HCT116 (cell line): ENCODE measurements at regions not wholly inside any gene's neighbourhood (a gene's known extent, or its start where the extent isn't known, plus 50 kb on each side); places are given as distances from the start of the nearest gene placed in this dataset.

ENCODE experiments used
- ATAC-seq: fragments of 200-7000 bp; cut with Tn5 transposase; 2 replicates; pipeline ENCODE4 v1.9.1; 2020; ENCODE audit warnings: mild to moderate bottlenecking, moderate library complexity
- BruUV-seq: library from RNA; stranded (reverse); fragments of 400-500 nt; replicated peaks from 2 replicates; lab custom pipeline; 2021; lab: Mats Ljungman, UMichigan
- CTCF ChIA-PET: fragments of 300-600 bp; sonication (Branson Sonifier 250); formaldehyde crosslinking; loops from one replicate; lab custom pipeline; 2021; ENCODE audit warnings: antibody characterized with exemption; lab: Charles Lee
- POLR2A ChIA-PET: fragments of 300-600, 350-600 bp; sonication (Branson Sonifier 250); formaldehyde crosslinking; loops from one replicate; lab custom pipeline; 2021; ENCODE audit warnings: antibody characterized with exemption; lab: Charles Lee
- RAD21 ChIA-PET, 2 experiments: fragments of 300-600 bp; sonication (Branson Sonifier 250); formaldehyde crosslinking; loops; one replicate each; lab custom pipeline; 2023; ENCODE audit warnings: low total read pairs in 2 of 2; ENCODE audit not compliant: uncharacterized antibody in 2 of 2, unreplicated experiment in 2 of 2, low non-redundant PET in 1 of 2; lab: Charles Lee
- DNase-seq: peaks from one replicate; pipeline ENCODE4 v3.0.0-alpha.2; 2010; ENCODE audit warnings: low read depth, low spot score
- H2AFZ ChIP-seq: fragments of 200-600 bp; shearing (Covaris generic), sonication (generic); 2 replicates; pipeline ENCODE4 v1.6.1; 2017; ENCODE audit warnings: low read depth, mixed run types, mixed read lengths, antibody characterized with exemption, low read length; ENCODE audit not compliant: poor library complexity, severe bottlenecking
- H3K27ac ChIP-seq: 2 replicates; pipeline ENCODE4 v1.5.1; 2012; ENCODE audit warnings: low read depth, low read length
- H3K27me3 ChIP-seq: fragments of 200-600 bp; sonication (generic); 2 replicates; pipeline ENCODE4 v1.6.1; 2016; ENCODE audit warnings: mixed run types, low read length, mixed read lengths; ENCODE audit not compliant: insufficient read depth
- H3K36me3 ChIP-seq, 2 experiments: fragments of 200-500 bp in 1 of 2; fragments of 200-600 bp in 1 of 2; sonication (Bioruptor generic) in 1 of 2; sonication (generic) in 1 of 2; 2 replicates each; pipeline versions ENCODE4 v1.5.1 to v1.6.1; 2014 to 2016; ENCODE audit warnings: low read length in 2 of 2, inconsistent platforms in 1 of 2, mixed read lengths in 1 of 2, mixed run types in 1 of 2; ENCODE audit not compliant: insufficient read depth in 2 of 2, control insufficient read depth in 1 of 2
- H3K4me1 ChIP-seq, 2 experiments: fragments of 200-600 bp in 1 of 2; sonication (generic) in 1 of 2; 2 replicates each; pipeline versions ENCODE4 v1.5.1 to v1.6.1; 2012 to 2017; ENCODE audit warnings: low read length in 2 of 2, inconsistent platforms in 1 of 2, mild to moderate bottlenecking in 1 of 2, mixed read lengths in 1 of 2, mixed run types in 1 of 2, moderate library complexity in 1 of 2; ENCODE audit not compliant: insufficient read depth in 2 of 2, control insufficient read depth in 1 of 2
- H3K4me2 ChIP-seq: fragments of 200-600 bp; sonication (generic); 2 replicates; pipeline ENCODE4 v1.6.1; 2017; ENCODE audit warnings: mixed run types, low read length, mixed read lengths
- H3K4me3 ChIP-seq, 2 experiments: fragments of 200-600 bp in 1 of 2; sonication (generic) in 1 of 2; replicated peaks in 1 of 2; 2 replicates each; pipeline ENCODE4 v1.5.1; 2011 to 2016; ENCODE audit warnings: low read length in 2 of 2, control low read depth in 1 of 2, low read depth in 1 of 2, mild to moderate bottlenecking in 1 of 2, mixed read lengths in 1 of 2, mixed run types in 1 of 2
- H3K79me2 ChIP-seq: fragments of 200-600 bp; sonication (generic); 2 replicates; pipeline ENCODE4 v1.6.1; 2017; ENCODE audit warnings: mild to moderate bottlenecking, mixed run types, low read length, moderate library complexity, mixed read lengths; ENCODE audit not compliant: insufficient read depth
- H3K9ac ChIP-seq: fragments of 200-600 bp; sonication (generic); 2 replicates; pipeline ENCODE4 v1.6.1; 2016; ENCODE audit warnings: low read length, mixed read lengths
- H3K9me2 ChIP-seq: fragments of 200-600 bp; sonication (generic), shearing (Covaris generic); 2 replicates; pipeline ENCODE4 v1.6.1; 2017; ENCODE audit warnings: mixed run types, mild to moderate bottlenecking, moderate library complexity; ENCODE audit not compliant: insufficient read depth
- H3K9me3 ChIP-seq, 2 experiments: fragments of 200-500 bp in 1 of 2; fragments of 200-600 bp in 1 of 2; sonication (Bioruptor generic) in 1 of 2; sonication (generic) in 1 of 2; 2 replicates each; pipeline ENCODE4 v1.6.1; 2014 to 2017; ENCODE audit warnings: low read length in 2 of 2, mixed read lengths in 2 of 2, inconsistent platforms in 1 of 2, low read depth in 1 of 2, mild to moderate bottlenecking in 1 of 2, mixed run types in 1 of 2, moderate library complexity in 1 of 2; ENCODE audit not compliant: control insufficient read depth in 1 of 2, insufficient read depth in 1 of 2
- H4K20me1 ChIP-seq: fragments of 200-600 bp; sonication (generic), shearing (Covaris generic); 2 replicates; pipeline ENCODE4 v1.6.1; 2017; ENCODE audit warnings: mixed run types, mild to moderate bottlenecking, moderate library complexity; ENCODE audit not compliant: insufficient read depth
- ATF3 ChIP-seq: IDR thresholded peaks from 2 replicates; pipeline ENCODE4 v1.6.1; 2012
- CBX3 ChIP-seq: IDR thresholded peaks from 2 replicates; pipeline ENCODE4 v1.6.1; 2012; ENCODE audit warnings: low read depth
- CEBPB ChIP-seq: IDR thresholded peaks from 2 replicates; pipeline ENCODE4 v1.6.1; 2012; ENCODE audit warnings: low read depth
- CTCF ChIP-seq, 3 experiments: fragments of 200-600 bp in 1 of 3; sonication (generic) in 1 of 3; IDR thresholded peaks in 2 of 3; conservative IDR thresholded peaks in 1 of 3; 2 replicates each; pipeline ENCODE4 v1.5.1; 2012 to 2017; ENCODE audit warnings: low read depth in 2 of 3, low read length in 2 of 3, antibody characterized with exemption in 1 of 3, borderline replicate concordance in 1 of 3, control low read depth in 1 of 3, mild to moderate bottlenecking in 1 of 3, mixed read lengths in 1 of 3, mixed run types in 1 of 3, moderate library complexity in 1 of 3; ENCODE audit not compliant: insufficient read depth in 1 of 3
- EZH2 ChIP-seq: fragments of 200-600 bp; sonication (generic); IDR thresholded peaks from 2 replicates; pipeline ENCODE4 v1.6.1; 2017; ENCODE audit warnings: antibody characterized with exemption, mixed run types
- EZH2phosphoT487 ChIP-seq: fragments of 200-600 bp; IDR thresholded peaks from 2 replicates; pipeline ENCODE4 v1.6.1; 2018; ENCODE audit warnings: antibody characterized with exemption, borderline replicate concordance
- FOSL1 ChIP-seq: IDR thresholded peaks from 2 replicates; pipeline ENCODE4 v1.6.1; 2012; ENCODE audit warnings: low read depth
- MAX ChIP-seq: IDR thresholded peaks from 2 replicates; pipeline ENCODE4 v1.6.1; 2012
- POLR2A ChIP-seq: IDR thresholded peaks from 2 replicates; pipeline ENCODE4 v1.7.0; 2011; ENCODE audit warnings: borderline replicate concordance; ENCODE audit not compliant: insufficient read depth, insufficient read length; ENCODE audit errors: extremely low read depth
- POLR2AphosphoS5 ChIP-seq: IDR thresholded peaks from 2 replicates; pipeline ENCODE4 v1.6.1; 2011; ENCODE audit warnings: mild to moderate bottlenecking, low read depth, low read length, moderate library complexity
- RAD21 ChIP-seq: IDR thresholded peaks from 2 replicates; pipeline ENCODE4 v1.6.1; 2012; ENCODE audit warnings: low read depth, mild to moderate bottlenecking
- SIN3A ChIP-seq: IDR thresholded peaks from 2 replicates; pipeline ENCODE4 v1.6.1; 2012; ENCODE audit warnings: low read depth
- TCF7L2 ChIP-seq: IDR thresholded peaks from 2 replicates; pipeline ENCODE4 v1.7.0; 2011; ENCODE audit warnings: borderline replicate concordance, inconsistent platforms; ENCODE audit not compliant: insufficient read depth, insufficient read length; ENCODE audit errors: extremely low read depth
- YY1 ChIP-seq: IDR thresholded peaks from 2 replicates; pipeline ENCODE4 v1.6.1; 2011; ENCODE audit warnings: low read length, low read depth, moderate library complexity, mild to moderate bottlenecking; ENCODE audit not compliant: insufficient replicate concordance; ENCODE audit errors: extremely low read depth
- ZBTB33 ChIP-seq: IDR thresholded peaks from 2 replicates; pipeline ENCODE4 v1.6.1; 2011; ENCODE audit warnings: mild to moderate bottlenecking, low read length, moderate library complexity; ENCODE audit not compliant: insufficient replicate concordance; ENCODE audit errors: extremely low read depth
- ZNF274 ChIP-seq: fragments of 200-500 bp; sonication (Bioruptor generic); IDR thresholded peaks from 2 replicates; pipeline ENCODE4 v1.6.1; 2014; ENCODE audit warnings: mild to moderate bottlenecking, low read depth, low read length, inconsistent platforms
- intact Hi-C: fragments of 100-400 bp; cut with micrococcal nuclease; formaldehyde crosslinking; loops from 2 replicates; pipeline ENCODE4 v1.10.0; 2022

GRCh38 chr14:87059060-87059839 is 933.7 kb downstream of the GALC start:
- Histone ChIP-seq H4K20me1 (no peaks in the 10 kb centered on the region), H2AFZ (no peak overlapping the region), H3K9me2 (no peaks in the 10 kb centered on the region), H3K4me1 (no peaks in the 10 kb centered on the region), H3K9ac (no peak overlapping the region), H3K4me3 (no peak overlapping the region), H3K79me2 (no peaks in the 10 kb centered on the region), H3K27ac (no peak overlapping the region), H3K9me3 (peaks cover 0 to 23% of the 10 kb centered on the region in 2 experiments; a peak in 3 of 4 replicates), H3K27me3 (no peaks in the 10 kb centered on the region), H3K4me2 (no peak overlapping the region), H3K36me3 (no peaks in the 10 kb centered on the region)
- ChIA-PET RAD21 (no interaction called here), POLR2A (no interaction called here), CTCF (no interaction called here)
- DNase-seq (no peak), ATAC-seq (no peak)
- intact Hi-C loops: no loop called here
- no peak for TF ChIP-seq TCF7L2
- BruUV-seq: no TSS peak

GRCh38 chr14:87055007-87055406 is 938.0 kb downstream of the GALC start:
- Histone ChIP-seq H3K4me1 (no peaks in the 10 kb centered on the region), H3K4me2 (no peak overlapping the region), H3K9me3 (peaks cover 0 to 24% of the 10 kb centered on the region in 2 experiments; a peak in 3 of 4 replicates), H3K9me2 (no peaks in the 10 kb centered on the region), H3K4me3 (no peak overlapping the region), H3K79me2 (no peaks in the 10 kb centered on the region), H4K20me1 (no peaks in the 10 kb centered on the region), H3K27ac (no peak overlapping the region), H3K27me3 (no peaks in the 10 kb centered on the region), H2AFZ (no peak overlapping the region), H3K36me3 (no peaks in the 10 kb centered on the region), H3K9ac (no peak overlapping the region)
- RAD21 ChIA-PET: no interaction called here
- DNase-seq: no peak
- no TSS peak for BruUV-seq
- intact Hi-C loops: no loop called here
- ATAC-seq: no peak
- POLR2A ChIA-PET: no interaction called here
- CTCF ChIA-PET: no interaction called here
- TF ChIP-seq CTCF (IDR thresholded peaks at IDR 0.05 in 2 of 3, conservative IDR thresholded peaks at IDR 0.05 in 1 of 3; ENCODE audit: borderline replicate concordance in 1 of 3, insufficient read depth in 1 of 3, low read depth in 2 of 3, low read length in 2 of 3) (no peak), ZBTB33 (no peak), EZH2phosphoT487 (no peak), ZNF274 (no peak), ATF3 (no peak), POLR2A (no peak), CBX3 (no peak), RAD21 (no peak), CEBPB (no peak), SIN3A (no peak), POLR2AphosphoS5 (no peak), EZH2 (no peak), FOSL1 (no peak), MAX (no peak), YY1 (no peak)
